22Rv1 (cell line): ENCODE measurements at regions not wholly inside any gene's neighbourhood (a gene's known extent, or its start where the extent isn't known, plus 50 kb on each side); places are given as distances from the start of the nearest gene placed in this dataset.
"Not testable (repeated sequence)": the region's sequence is repeated elsewhere in the genome, so short reads cannot be mapped to it uniquely, and the experiment has no call there.

Experiments used
- H3K27ac ChIP-seq: fragments of 450-650 bp; 2 replicates; pipeline ENCODE4 v1.5.1; 2017
- ZFX ChIP-seq: fragments of 450-650 bp; IDR thresholded peaks from 2 replicates; pipeline ENCODE4 v1.6.1; 2017; ENCODE audit warnings: antibody characterized with exemption, borderline replicate concordance
- TF ChIP-seq, protein P1 (sequence below): fragments of 450-650 bp; IDR thresholded peaks from 2 replicates; pipeline ENCODE4 v1.5.1; 2017; ENCODE audit warnings: mild to moderate bottlenecking

DNA sequence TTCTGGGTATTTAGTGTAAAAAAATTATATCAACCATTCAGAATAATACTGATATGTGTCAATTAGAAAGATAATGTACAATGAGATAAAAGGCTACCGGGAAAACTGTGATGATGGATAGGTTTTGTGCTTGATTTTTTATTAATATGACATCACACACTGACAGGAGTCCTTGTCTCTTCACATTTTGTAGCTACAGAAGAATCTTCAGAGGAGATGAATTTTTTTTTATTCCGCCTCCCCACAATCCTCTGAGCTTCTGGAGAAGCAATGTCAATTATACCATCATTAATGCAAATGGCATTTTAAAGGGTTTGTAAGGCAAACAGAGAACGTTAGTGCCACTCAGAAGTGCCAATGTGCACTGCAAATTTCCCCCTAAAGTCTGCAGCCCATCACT lies 131.7 kb upstream of the CCNG1 start:
- TF ChIP-seq, protein P1, sequence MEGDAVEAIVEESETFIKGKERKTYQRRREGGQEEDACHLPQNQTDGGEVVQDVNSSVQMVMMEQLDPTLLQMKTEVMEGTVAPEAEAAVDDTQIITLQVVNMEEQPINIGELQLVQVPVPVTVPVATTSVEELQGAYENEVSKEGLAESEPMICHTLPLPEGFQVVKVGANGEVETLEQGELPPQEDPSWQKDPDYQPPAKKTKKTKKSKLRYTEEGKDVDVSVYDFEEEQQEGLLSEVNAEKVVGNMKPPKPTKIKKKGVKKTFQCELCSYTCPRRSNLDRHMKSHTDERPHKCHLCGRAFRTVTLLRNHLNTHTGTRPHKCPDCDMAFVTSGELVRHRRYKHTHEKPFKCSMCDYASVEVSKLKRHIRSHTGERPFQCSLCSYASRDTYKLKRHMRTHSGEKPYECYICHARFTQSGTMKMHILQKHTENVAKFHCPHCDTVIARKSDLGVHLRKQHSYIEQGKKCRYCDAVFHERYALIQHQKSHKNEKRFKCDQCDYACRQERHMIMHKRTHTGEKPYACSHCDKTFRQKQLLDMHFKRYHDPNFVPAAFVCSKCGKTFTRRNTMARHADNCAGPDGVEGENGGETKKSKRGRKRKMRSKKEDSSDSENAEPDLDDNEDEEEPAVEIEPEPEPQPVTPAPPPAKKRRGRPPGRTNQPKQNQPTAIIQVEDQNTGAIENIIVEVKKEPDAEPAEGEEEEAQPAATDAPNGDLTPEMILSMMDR: no peak
- no peak for TF ChIP-seq ZFX
- H3K27ac ChIP-seq: no peak overlapping the region

DNA sequence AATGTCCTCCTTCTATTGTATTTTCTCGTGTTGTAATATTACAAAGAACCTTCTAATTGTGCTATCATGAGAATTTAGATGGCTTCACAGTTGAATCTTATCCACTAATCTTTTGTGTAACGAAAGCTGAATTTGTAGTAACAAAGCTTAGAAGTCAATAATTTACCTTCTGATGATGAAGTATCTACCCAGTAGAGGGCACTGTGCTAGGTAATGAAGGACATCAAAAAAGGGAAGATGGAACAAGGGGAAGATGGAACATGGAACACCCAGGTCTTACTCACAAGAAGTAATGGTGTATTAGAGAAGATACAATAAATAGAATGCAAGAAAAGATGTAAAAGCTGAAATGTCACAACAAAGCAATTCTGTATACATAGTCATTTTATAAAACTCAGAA lies 131.0 kb upstream of the CCNG1 start:
- H3K27ac ChIP-seq: no peak overlapping the region
- no peak for TF ChIP-seq ZFX
- TF ChIP-seq, protein P1: peak; percentile 70

DNA sequence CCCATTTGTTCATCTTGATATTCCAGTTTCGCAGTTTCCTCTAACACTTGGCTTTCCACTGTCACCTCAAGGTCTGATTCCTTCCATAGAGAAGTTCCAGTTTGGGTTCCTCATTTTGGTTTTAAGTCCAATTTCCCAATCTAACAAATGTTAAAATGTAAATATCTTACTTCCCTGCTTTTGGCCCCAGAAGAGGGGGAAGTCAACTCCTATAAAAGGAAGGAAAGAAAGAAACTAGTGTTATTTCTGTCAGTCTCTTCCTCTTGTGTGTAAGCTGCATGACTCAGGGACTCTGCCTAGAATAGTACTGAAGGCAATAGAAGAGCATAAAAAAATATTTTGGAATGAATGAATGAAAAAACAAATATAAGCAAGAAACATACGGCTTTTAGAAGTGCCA lies 127.5 kb upstream of the CCNG1 start:
- TF ChIP-seq ZFX: no peak
- TF ChIP-seq, protein P1: no peak
- H3K27ac ChIP-seq: no peak overlapping the region

DNA sequence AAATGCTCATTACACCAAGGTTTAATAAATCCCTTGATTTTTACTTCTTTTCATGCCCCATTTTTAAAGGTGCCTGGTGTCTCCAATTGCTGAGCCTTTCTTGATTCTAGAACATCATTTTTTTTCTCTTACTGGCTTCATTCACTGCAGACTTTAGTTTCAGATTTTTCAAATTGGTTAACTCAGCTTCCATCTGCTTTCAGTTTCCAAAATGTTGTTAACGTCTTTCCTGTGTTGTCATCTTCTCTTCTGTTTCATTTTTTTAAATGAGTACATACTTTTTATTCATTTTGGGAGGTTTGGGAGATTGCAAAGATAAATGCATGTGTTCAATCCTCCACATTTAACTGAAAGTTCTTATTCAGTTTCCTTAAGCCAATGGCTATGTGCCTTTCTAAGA lies 126.4 kb upstream of the CCNG1 start:
- TF ChIP-seq, protein P1: no peak
- no peak for TF ChIP-seq ZFX
- H3K27ac ChIP-seq: no peak overlapping the region

DNA sequence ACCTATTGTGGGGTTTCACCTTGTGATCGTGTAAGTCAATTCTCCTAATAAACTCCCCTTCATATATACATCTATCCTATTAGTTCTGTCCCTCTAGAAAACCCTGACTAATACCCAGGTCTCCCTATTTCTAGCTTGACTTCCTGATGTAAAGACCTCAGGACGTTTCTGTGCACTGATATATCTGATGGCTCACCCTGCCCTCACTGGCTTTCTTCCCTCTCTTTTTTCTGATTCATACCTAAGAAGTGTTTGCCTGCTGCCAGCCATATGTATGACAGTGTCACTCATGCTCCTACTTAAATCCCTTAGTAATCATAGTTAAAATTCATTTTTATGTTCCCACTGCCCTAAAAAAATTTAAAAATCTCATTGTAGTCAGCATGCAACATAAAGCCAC lies 124.8 kb upstream of the CCNG1 start:
- TF ChIP-seq, protein P1: no peak
- no peak for TF ChIP-seq ZFX
- H3K27ac ChIP-seq: no peak overlapping the region

DNA sequence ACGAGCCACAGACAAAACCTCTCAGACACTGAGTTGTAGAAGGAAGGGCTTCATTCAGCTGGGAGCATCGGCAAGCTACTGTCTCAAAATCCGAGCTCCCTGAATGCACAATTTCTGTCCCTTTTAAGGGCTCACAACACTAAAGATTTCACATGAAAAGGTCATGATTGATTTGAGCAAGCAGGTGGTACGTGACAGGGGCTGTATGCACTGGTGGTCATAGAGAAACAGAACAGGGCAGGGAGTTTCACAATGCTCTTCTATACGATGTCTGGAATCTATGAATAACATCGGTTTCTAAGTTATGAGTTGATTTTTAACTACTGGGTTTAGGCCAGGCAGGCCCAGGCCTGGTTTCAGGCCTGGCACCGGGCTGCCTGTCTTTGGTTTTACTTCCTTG lies 124.3 kb upstream of the CCNG1 start:
- H3K27ac ChIP-seq: not testable (repeated sequence)

DNA sequence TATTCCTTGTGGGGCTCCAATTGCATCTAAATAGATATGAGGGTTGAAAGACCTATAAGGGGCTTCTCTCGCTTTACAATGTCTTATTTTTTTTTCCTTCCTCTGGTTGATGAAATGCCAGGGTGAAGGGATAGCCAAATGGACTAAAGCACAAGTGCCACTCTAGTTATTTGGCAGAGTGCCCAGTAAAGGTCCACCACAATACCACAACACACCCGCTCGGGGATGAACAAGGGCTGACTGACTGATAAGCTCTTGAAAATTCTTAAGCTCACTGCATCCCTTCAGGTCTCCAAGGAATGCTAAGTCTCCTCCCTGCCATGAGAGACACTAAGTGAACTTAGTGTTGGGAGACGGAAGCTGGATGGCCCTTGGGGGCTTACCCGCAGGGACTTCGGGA lies 121.0 kb upstream of the CCNG1 start:
- H3K27ac ChIP-seq: not testable (repeated sequence)

DNA sequence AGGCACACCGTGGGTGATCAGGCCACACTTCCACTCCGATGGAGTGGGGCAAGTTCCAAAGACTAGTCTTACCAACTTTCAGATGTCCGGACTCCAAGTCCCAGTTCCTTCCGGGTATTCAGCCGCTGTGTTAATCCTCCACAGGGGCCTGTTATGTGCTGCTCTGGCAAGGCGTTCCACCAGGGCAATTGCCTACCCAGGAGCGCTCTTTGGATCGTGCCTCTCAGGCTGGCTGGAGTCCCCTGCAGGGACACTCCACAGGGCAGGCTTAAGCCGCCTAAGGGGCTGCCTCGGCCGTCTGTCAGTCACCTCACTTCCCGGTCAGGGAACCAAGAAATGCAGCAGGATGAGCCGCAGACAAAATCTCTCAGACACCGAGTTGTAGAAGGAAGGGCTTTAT lies 118.7 kb upstream of the CCNG1 start:
- H3K27ac ChIP-seq: no peak overlapping the region
- no peak for TF ChIP-seq ZFX
- TF ChIP-seq, protein P1: no peak

DNA sequence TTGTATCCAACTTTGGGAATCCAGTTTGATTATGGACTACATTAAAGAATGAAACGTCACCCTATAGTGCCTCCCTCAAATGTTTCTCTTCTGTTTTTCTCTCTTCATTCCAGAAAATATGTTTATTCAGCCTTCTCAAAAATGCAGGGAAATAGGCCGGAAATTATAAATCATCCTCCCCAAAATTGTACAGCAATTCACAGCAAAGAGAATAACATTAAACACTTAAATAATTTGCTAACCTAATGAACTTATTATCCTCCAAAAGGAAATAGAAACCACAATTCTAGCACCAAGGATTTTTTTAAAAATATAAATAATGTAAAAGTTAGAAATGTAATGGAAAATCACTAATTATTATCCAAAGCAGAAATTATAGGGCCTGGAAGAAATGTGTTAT lies 115.9 kb upstream of the CCNG1 start:
- no peak for TF ChIP-seq ZFX
- TF ChIP-seq, protein P1: no peak
- no peak overlapping the region for H3K27ac ChIP-seq
